ENCODE measurements at regions not wholly inside any gene's neighbourhood (a gene's known extent, or its start where the extent isn't known, plus 50 kb on each side); places are given as distances from the start of the nearest gene placed in this dataset.

DNA sequence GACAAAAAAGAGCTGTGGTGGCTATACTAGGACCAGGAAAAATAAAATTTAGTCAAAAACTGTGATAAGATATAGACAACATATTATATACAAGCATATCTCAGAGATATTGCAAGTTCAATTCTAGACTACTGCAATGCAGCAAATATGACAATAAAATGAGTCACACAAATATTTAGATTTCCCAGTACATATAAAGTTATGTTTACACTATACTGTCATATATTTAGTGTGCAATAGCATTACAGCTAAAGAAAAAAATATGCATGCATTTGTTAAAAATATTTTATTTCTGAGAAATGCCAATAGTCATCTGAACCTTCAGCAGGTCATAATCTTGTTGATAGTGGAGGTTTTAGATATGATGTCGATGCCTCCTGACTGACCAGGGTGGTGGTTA is 72.1 kb downstream of the AKR1C4 start:
- intact Hi-C loops (cut with micrococcal nuclease; ENCODE audit: unreplicated experiment) = no loop called here
- H3K9me3 ChIP-seq (ENCODE audit: control insufficient read depth, insufficient read depth, low read depth, low read length) = no peaks in the 10 kb centered on the region
- TF ChIP-seq, protein P1, sequence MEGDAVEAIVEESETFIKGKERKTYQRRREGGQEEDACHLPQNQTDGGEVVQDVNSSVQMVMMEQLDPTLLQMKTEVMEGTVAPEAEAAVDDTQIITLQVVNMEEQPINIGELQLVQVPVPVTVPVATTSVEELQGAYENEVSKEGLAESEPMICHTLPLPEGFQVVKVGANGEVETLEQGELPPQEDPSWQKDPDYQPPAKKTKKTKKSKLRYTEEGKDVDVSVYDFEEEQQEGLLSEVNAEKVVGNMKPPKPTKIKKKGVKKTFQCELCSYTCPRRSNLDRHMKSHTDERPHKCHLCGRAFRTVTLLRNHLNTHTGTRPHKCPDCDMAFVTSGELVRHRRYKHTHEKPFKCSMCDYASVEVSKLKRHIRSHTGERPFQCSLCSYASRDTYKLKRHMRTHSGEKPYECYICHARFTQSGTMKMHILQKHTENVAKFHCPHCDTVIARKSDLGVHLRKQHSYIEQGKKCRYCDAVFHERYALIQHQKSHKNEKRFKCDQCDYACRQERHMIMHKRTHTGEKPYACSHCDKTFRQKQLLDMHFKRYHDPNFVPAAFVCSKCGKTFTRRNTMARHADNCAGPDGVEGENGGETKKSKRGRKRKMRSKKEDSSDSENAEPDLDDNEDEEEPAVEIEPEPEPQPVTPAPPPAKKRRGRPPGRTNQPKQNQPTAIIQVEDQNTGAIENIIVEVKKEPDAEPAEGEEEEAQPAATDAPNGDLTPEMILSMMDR (IDR thresholded peaks at IDR 0.05) = no peak
- TF ChIP-seq REST (IDR thresholded peaks at IDR 0.05; ENCODE audit: insufficient read depth in 1 of 2, low read depth in 2 of 2, low read length in 1 of 2) (no peak), SIN3A (IDR thresholded peaks at IDR 0.05; ENCODE audit: borderline replicate concordance, insufficient read depth, low read depth, low read length) (no peak), TCF7L2 (IDR thresholded peaks at IDR 0.05; ENCODE audit: low read depth, low read length) (no peak), POLR2AphosphoS5 (IDR thresholded peaks at IDR 0.05; ENCODE audit: low read depth, low read length) (no peak)
- ChIA-PET POLR2A (no interaction called here), CTCF (no interaction called here)
- BruUV-seq (replicated peaks) = no TSS peak
- in situ Hi-C loops (cut with HindIII; ENCODE audit: low pct_unique_long_range_greater_than_20kb, low sequenced_read_pairs) = no loop called here
- ATAC-seq (no peak), DNase-seq (ENCODE audit: low read depth, low spot score) (no peak)
- H3K36me3 ChIP-seq (ENCODE audit: control insufficient read depth, insufficient read depth, low read length) = no peaks in the 10 kb centered on the region
- H3K4me3 ChIP-seq (ENCODE audit: low read depth in 2 of 2, low read length in 2 of 2) = no peak overlapping the region
- no peaks in the 10 kb centered on the region for H3K4me1 ChIP-seq (ENCODE audit: control insufficient read depth, insufficient read depth, low read length)
- H3K27me3 ChIP-seq (ENCODE audit: control insufficient read depth, insufficient read depth, low read length) = no peaks in the 10 kb centered on the region
- no peak overlapping the region for H3K27ac ChIP-seq (ENCODE audit: low read length)

DNA sequence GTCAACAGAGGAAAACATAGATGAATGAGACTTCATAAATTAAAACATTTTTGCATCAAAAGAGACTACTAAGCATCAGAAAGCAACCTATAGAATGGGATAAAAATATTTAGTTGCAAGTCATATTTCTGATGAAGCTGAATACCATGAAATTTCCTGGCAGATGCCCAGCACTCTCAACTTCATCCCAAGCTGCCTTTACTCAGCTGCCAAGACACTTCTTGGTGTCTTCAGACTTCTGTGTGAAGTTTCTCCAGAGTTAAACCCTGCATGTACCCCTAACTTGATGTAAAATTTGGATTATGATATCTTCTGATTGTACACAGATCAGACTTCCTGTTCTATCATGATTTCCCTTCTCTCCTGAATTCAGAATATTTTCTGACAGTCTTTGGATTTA is 73.2 kb downstream of the AKR1C4 start:
- H3K4me3 ChIP-seq (ENCODE audit: low read depth in 2 of 2, low read length in 2 of 2) = no peak overlapping the region
- ATAC-seq (no peak), DNase-seq (ENCODE audit: low read depth, low spot score) (no peak)
- H3K27ac ChIP-seq (ENCODE audit: low read length) = no peak overlapping the region
- no peaks in the 10 kb centered on the region for H3K9me3 ChIP-seq (ENCODE audit: control insufficient read depth, insufficient read depth, low read depth, low read length)
- POLR2A ChIA-PET = no interaction called here
- intact Hi-C loops (cut with micrococcal nuclease; ENCODE audit: unreplicated experiment) = no loop called here
- BruUV-seq (replicated peaks) = no TSS peak
- H3K27me3 ChIP-seq (ENCODE audit: control insufficient read depth, insufficient read depth, low read length) = no peaks in the 10 kb centered on the region
- no peaks in the 10 kb centered on the region for H3K4me1 ChIP-seq (ENCODE audit: control insufficient read depth, insufficient read depth, low read length)
- H3K36me3 ChIP-seq (ENCODE audit: control insufficient read depth, insufficient read depth, low read length) = no peaks in the 10 kb centered on the region
- TF ChIP-seq SIN3A (IDR thresholded peaks at IDR 0.05; ENCODE audit: borderline replicate concordance, insufficient read depth, low read depth, low read length) (no peak), TCF7L2 (IDR thresholded peaks at IDR 0.05; ENCODE audit: low read depth, low read length) (no peak), REST (IDR thresholded peaks at IDR 0.05; ENCODE audit: insufficient read depth in 1 of 2, low read depth in 2 of 2, low read length in 1 of 2) (no peak), POLR2AphosphoS5 (IDR thresholded peaks at IDR 0.05; ENCODE audit: low read depth, low read length) (no peak)
- TF ChIP-seq, protein P1 (IDR thresholded peaks at IDR 0.05) = no peak
- CTCF ChIA-PET = no interaction called here
- in situ Hi-C loops (cut with HindIII; ENCODE audit: low pct_unique_long_range_greater_than_20kb, low sequenced_read_pairs) = no loop called here
